Endothelial cell of umbilical vein (primary cell): ENCODE measurements at regions not wholly inside any gene's neighbourhood (a gene's known extent, or its start where the extent isn't known, plus 50 kb on each side); places are given as distances from the start of the nearest gene placed in this dataset.

ENCODE experiments used
- BruUV-seq: library from RNA; stranded (reverse); fragments of 400-500 nt; replicated peaks from 2 replicates; lab custom pipeline; 2021; lab: Mats Ljungman, UMichigan
- CTCF ChIA-PET: fragments of 300-600, 350-600 bp; sonication (Branson Sonifier 250); formaldehyde crosslinking; loops from one replicate; lab custom pipeline; 2021; ENCODE audit warnings: antibody characterized with exemption, inconsistent platforms; lab: Charles Lee
- POLR2A ChIA-PET: fragments of 300-600, 350-600 bp; sonication (Branson Sonifier 250); formaldehyde crosslinking; loops from one replicate; lab custom pipeline; 2021; ENCODE audit warnings: antibody characterized with exemption, inconsistent platforms; lab: Charles Lee
- DNase-seq: peaks from one replicate; pipeline ENCODE4 v3.0.0-alpha.2; 2011; ENCODE audit warnings: low read depth, low spot score
- FAIRE-seq: peaks from 2 replicates; lab custom pipeline; 2011; peaks lifted over from hg19 to GRCh38; lab: Jason Lieb, UNC
- H2AFZ ChIP-seq: 2 replicates; pipeline ENCODE4 v1.6.0; 2012; ENCODE audit warnings: low read depth, low read length, control low read depth, inconsistent platforms
- H3K27ac ChIP-seq: 2 replicates; pipeline ENCODE4 v1.5.1; 2011; ENCODE audit warnings: low read depth, mild to moderate bottlenecking, control low read depth, low read length, moderate library complexity; ENCODE audit not compliant: insufficient read depth
- H3K27me3 ChIP-seq, 2 experiments: 2 replicates each; pipeline versions ENCODE4 v1.6.0 to v1.6.1; 2011; ENCODE audit warnings: low read length in 2 of 2, mixed read lengths in 1 of 2; ENCODE audit not compliant: control insufficient read depth in 2 of 2, insufficient read depth in 2 of 2
- H3K36me3 ChIP-seq, 2 experiments: 2 replicates in 1 of 2; 3 replicates in 1 of 2; pipeline ENCODE4 v1.5.1; 2011; ENCODE audit warnings: low read length in 2 of 2, mild to moderate bottlenecking in 1 of 2, moderate library complexity in 1 of 2; ENCODE audit not compliant: control insufficient read depth in 2 of 2, insufficient read depth in 2 of 2; ENCODE audit errors: extremely low read depth in 1 of 2
- H3K4me1 ChIP-seq: 3 replicates; pipeline ENCODE4 v1.5.1; 2011; ENCODE audit warnings: mild to moderate bottlenecking, low read length; ENCODE audit not compliant: control insufficient read depth, insufficient read depth; ENCODE audit errors: extremely low read depth
- H3K4me2 ChIP-seq: 2 replicates; pipeline ENCODE4 v1.6.1; 2011; ENCODE audit warnings: low read length, control low read depth, mixed read lengths; ENCODE audit not compliant: insufficient read depth
- H3K4me3 ChIP-seq, 3 experiments: fragments of 200-600 bp in 1 of 3; sonication (generic), shearing (Covaris generic) in 1 of 3; replicated peaks in 1 of 3; 2 replicates each; pipeline ENCODE4 v1.5.1; 2011 to 2016; ENCODE audit warnings: control low read depth in 3 of 3, low read length in 3 of 3, mild to moderate bottlenecking in 2 of 3, inconsistent platforms in 1 of 3, low read depth in 1 of 3, moderate library complexity in 1 of 3; ENCODE audit not compliant: insufficient read depth in 1 of 3
- H3K79me2 ChIP-seq: 2 replicates; pipeline ENCODE4 v1.6.0; 2012; ENCODE audit warnings: low read length, inconsistent platforms; ENCODE audit not compliant: control insufficient read depth, insufficient read depth
- H3K9ac ChIP-seq: replicated peaks from 2 replicates; pipeline ENCODE3; 2011; ENCODE audit warnings: low read length, control low read depth; ENCODE audit not compliant: insufficient read depth; ENCODE audit errors: extremely low read depth
- H3K9me1 ChIP-seq: replicated peaks from 3 replicates; pipeline ENCODE4 v1.6.0; 2011; ENCODE audit warnings: mild to moderate bottlenecking, low read length; ENCODE audit not compliant: control insufficient read depth, insufficient read depth; ENCODE audit errors: extremely low read depth
- H3K9me3 ChIP-seq: replicated peaks from 2 replicates; pipeline ENCODE4 v1.5.1; 2012; ENCODE audit warnings: low read length, inconsistent platforms; ENCODE audit not compliant: control insufficient read depth, insufficient read depth
- H4K20me1 ChIP-seq: replicated peaks from 2 replicates; pipeline ENCODE3; 2011; ENCODE audit warnings: mild to moderate bottlenecking, low read length; ENCODE audit not compliant: control insufficient read depth, insufficient read depth; ENCODE audit errors: extremely low read depth
- CTCF ChIP-seq, 2 donors: IDR thresholded peaks; 1 replicate in 1 of 2; 2 replicates in 1 of 2; pipeline ENCODE4 v1.5.1; 2011; ENCODE audit warnings: low read length in 2 of 2, mild to moderate bottlenecking in 2 of 2, moderate library complexity in 2 of 2, control low read depth in 1 of 2, inconsistent platforms in 1 of 2, low read depth in 1 of 2; ENCODE audit not compliant: insufficient read depth in 1 of 2; ENCODE audit errors: extremely low read depth in 1 of 2
- EZH2 ChIP-seq: IDR thresholded peaks from 2 replicates; pipeline ENCODE4 v1.6.1; 2012; ENCODE audit warnings: borderline replicate concordance, low read depth, mild to moderate bottlenecking, moderate library complexity, low read length, inconsistent platforms; ENCODE audit not compliant: severe bottlenecking
- FOS ChIP-seq: IDR thresholded peaks from 2 replicates; pipeline ENCODE4 v1.6.1; 2011; ENCODE audit warnings: mild to moderate bottlenecking, low read length, moderate library complexity, borderline replicate concordance; ENCODE audit not compliant: insufficient read depth
- GATA2 ChIP-seq: IDR thresholded peaks from 2 replicates; pipeline ENCODE4 v1.7.0; 2011; ENCODE audit warnings: low read depth, mild to moderate bottlenecking, moderate library complexity, mixed read lengths, low read length; ENCODE audit not compliant: insufficient read length, insufficient read depth
- JUN ChIP-seq: IDR thresholded peaks from 2 replicates; pipeline ENCODE4 v1.6.1; 2011; ENCODE audit warnings: borderline replicate concordance, low read depth; ENCODE audit not compliant: insufficient read length, insufficient read depth
- MAX ChIP-seq: IDR thresholded peaks from 2 replicates; pipeline ENCODE4 v1.6.1; 2011; ENCODE audit not compliant: insufficient read depth, insufficient read length
- MYC ChIP-seq: IDR thresholded peaks from one replicate; pipeline ENCODE4 v1.6.1; 2011; ENCODE audit warnings: mild to moderate bottlenecking, low read depth, low read length
- POLR2A ChIP-seq: IDR thresholded peaks from 2 replicates; pipeline ENCODE4 v1.6.1; 2012; ENCODE audit warnings: low read depth, mild to moderate bottlenecking, control low read depth, low read length
- POLR2AphosphoS5 ChIP-seq: IDR thresholded peaks from 2 replicates; pipeline ENCODE4 v1.6.1; 2012; ENCODE audit warnings: low read depth, mild to moderate bottlenecking, control low read depth, low read length, moderate library complexity; ENCODE audit not compliant: insufficient read depth
- dilution Hi-C: fragments of 300-500 bp; cut with MboI; formaldehyde crosslinking; loops from one replicate; pipeline ENCODE4 v1.15.0; 2019; ENCODE audit warnings: low sequenced_read_pairs; ENCODE audit not compliant: extremely low pct_ligation_motif_present
- intact Hi-C: fragments of 100-400 bp; cut with micrococcal nuclease; formaldehyde crosslinking; loops from one replicate; pipeline ENCODE4 v1.10.0; 2022

GRCh38 chr18:22657619-22658018 lies 239.9 kb upstream of the CTAGE1 start:
- no peak overlapping the region for H3K9ac ChIP-seq
- no peaks in the 10 kb centered on the region for H3K9me1 ChIP-seq
- POLR2A ChIA-PET, result no interaction called here
- no peak overlapping the region for H3K4me3 ChIP-seq
- FAIRE-seq, result no peak
- H3K79me2 ChIP-seq, result no peaks in the 10 kb centered on the region
- intact Hi-C loops (no loop called here), dilution Hi-C loops (no loop called here)
- CTCF ChIA-PET, result interaction anchor here (1.2 kb wide), 1 partner anchor 10 kb away, joined by 3 read pairs; no protein-coding TSS in a partner anchor
- no peak overlapping the region for H2AFZ ChIP-seq
- no peaks in the 10 kb centered on the region for H4K20me1 ChIP-seq
- no peaks in the 10 kb centered on the region for H3K36me3 ChIP-seq
- H3K27me3 ChIP-seq, result no peaks in the 10 kb centered on the region
- no peak overlapping the region for H3K27ac ChIP-seq
- no TSS peak for BruUV-seq
- no peak for TF ChIP-seq MYC
- no peak for TF ChIP-seq FOS
- TF ChIP-seq JUN, result no peak
- TF ChIP-seq GATA2, result no peak
- TF ChIP-seq POLR2A, result no peak
- no peak for TF ChIP-seq CTCF (IDR thresholded peaks at IDR 0.05; ENCODE audit: extremely low read depth in 1 of 2, insufficient read depth in 1 of 2, low read depth in 1 of 2, low read length in 2 of 2)
- TF ChIP-seq POLR2AphosphoS5, result no peak
- no peak for TF ChIP-seq EZH2
- TF ChIP-seq MAX, result no peak
- H3K4me1 ChIP-seq, result no peaks in the 10 kb centered on the region
- no peak for DNase-seq
- no peak overlapping the region for H3K4me2 ChIP-seq
- H3K9me3 ChIP-seq, result no peaks in the 10 kb centered on the region
